ENCODE measurements at regions not wholly inside any gene's neighbourhood (a gene's known extent, or its start where the extent isn't known, plus 50 kb on each side); places are given as distances from the start of the nearest gene placed in this dataset.

DNA sequence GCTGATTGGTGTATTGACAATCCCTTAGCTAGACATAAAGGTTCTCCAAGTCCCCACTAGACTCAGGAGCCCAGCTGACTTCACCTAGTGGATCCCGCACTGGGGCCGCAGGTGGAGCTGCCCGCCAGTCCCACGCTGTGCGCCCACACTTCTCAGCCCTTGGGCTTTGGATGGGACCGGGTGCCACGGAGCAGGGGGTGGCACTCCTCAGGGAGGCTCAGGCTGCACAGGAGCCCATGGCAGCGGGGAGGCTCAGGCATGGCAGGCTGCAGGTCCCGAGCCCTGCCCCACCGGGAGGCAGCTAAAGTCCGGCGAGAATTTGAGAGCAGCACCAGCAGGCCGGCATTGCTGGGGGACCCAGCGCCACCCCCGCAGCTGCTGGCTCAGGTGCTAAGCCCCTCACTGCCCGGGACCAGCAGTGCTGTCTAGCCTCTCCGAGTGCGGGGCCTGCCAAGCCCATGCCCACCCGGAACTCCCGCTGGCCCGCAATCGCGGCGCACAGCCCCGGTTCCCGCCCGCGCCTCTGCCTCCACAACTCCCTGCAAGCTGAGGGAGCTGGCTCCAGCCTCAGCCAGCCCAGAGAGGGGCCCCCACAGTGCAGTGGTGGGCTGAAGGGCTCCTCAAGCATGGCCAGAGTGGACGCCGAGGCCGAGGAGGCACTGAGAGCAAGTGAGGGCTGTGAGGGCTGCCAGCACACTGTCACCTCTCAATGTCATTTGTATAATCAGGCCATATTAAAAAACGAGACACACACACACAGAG, 437.2 kb downstream of the CSNK1G3 start:
- intact Hi-C loops (cut with DNase I; ENCODE audit: low total_unique reads) = no loop called here
- no peak for ATAC-seq
- H3K4me1 ChIP-seq = no peaks in the 10 kb centered on the region
- TF ChIP-seq POLR2A (IDR thresholded peaks at IDR 0.05) = no peak
- TF ChIP-seq, protein P1, sequence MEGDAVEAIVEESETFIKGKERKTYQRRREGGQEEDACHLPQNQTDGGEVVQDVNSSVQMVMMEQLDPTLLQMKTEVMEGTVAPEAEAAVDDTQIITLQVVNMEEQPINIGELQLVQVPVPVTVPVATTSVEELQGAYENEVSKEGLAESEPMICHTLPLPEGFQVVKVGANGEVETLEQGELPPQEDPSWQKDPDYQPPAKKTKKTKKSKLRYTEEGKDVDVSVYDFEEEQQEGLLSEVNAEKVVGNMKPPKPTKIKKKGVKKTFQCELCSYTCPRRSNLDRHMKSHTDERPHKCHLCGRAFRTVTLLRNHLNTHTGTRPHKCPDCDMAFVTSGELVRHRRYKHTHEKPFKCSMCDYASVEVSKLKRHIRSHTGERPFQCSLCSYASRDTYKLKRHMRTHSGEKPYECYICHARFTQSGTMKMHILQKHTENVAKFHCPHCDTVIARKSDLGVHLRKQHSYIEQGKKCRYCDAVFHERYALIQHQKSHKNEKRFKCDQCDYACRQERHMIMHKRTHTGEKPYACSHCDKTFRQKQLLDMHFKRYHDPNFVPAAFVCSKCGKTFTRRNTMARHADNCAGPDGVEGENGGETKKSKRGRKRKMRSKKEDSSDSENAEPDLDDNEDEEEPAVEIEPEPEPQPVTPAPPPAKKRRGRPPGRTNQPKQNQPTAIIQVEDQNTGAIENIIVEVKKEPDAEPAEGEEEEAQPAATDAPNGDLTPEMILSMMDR (IDR thresholded peaks at IDR 0.05 in 4 of 5, conservative IDR thresholded peaks at IDR 0.05 in 1 of 5) = no peak
- H3K27ac ChIP-seq = no peak overlapping the region
- DNase-seq = no peak
- no peak overlapping the region for H3K4me3 ChIP-seq
- no peaks in the 10 kb centered on the region for H3K36me3 ChIP-seq
- in situ Hi-C loops (cut with MboI; ENCODE audit: low sequenced_read_pairs in 4 of 4) = no loop called here
- H3K27me3 ChIP-seq = no peaks in the 10 kb centered on the region
- H3K9me3 ChIP-seq = no peaks in the 10 kb centered on the region

DNA sequence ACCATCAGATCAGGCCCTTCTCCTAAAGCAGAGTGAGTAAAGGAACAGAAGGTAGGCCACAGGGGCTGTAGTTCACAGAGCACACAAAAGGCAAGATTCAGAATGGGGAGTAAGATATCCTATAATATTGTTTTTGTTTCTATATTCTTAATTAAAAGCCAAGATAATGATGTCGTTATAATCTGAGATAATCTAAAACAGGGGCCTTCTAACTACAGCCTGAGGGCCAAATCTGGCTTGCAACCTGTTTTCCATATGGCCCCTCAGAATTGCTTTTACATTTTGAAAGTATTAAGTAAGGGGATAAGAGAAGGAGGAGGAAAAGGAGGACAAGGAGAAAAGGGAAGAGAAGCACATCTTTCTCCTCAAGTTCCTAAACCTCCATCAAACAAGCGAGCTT, 435.8 kb downstream of the CSNK1G3 start:
- no peak for ATAC-seq
- in situ Hi-C loops (cut with MboI; ENCODE audit: low sequenced_read_pairs in 4 of 4) (no loop called here), intact Hi-C loops (cut with DNase I; ENCODE audit: low total_unique reads) (no loop called here)
- Histone ChIP-seq H3K36me3 (no peaks in the 10 kb centered on the region), H3K4me3 (no peak overlapping the region), H3K4me1 (no peaks in the 10 kb centered on the region), H3K27ac (no peak overlapping the region), H3K27me3 (no peaks in the 10 kb centered on the region), H3K9me3 (no peaks in the 10 kb centered on the region)
- no peak for DNase-seq
- TF ChIP-seq, protein P1 (IDR thresholded peaks at IDR 0.05 in 4 of 5, conservative IDR thresholded peaks at IDR 0.05 in 1 of 5) = no peak
- no peak for TF ChIP-seq POLR2A (IDR thresholded peaks at IDR 0.05)

DNA sequence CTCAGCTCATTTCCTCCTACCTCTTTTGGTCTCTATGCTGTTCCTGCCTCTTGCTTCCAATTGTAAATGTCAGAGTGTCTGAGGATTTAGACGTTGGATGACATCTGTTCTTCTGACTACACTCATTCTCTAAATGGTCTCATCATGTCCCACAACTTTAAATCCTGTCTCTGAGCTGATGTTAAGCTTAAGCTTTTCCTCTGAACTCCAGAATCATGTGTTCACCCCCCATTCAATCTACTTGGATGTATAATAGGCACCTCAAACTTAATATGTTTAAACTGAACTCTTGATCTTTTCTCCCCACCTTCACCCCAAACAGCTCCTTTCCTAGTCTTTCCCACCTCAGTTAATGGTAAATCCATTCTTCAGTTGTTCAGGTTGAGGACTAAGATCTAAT, 433.6 kb downstream of the CSNK1G3 start:
- in situ Hi-C loops (cut with MboI; ENCODE audit: low sequenced_read_pairs in 4 of 4) (no loop called here), intact Hi-C loops (cut with DNase I; ENCODE audit: low total_unique reads) (no loop called here)
- H3K27ac ChIP-seq = no peak overlapping the region
- H3K4me3 ChIP-seq = no peak overlapping the region
- ATAC-seq (no peak), DNase-seq (no peak)
- no peaks in the 10 kb centered on the region for H3K4me1 ChIP-seq
- TF ChIP-seq, protein P1 (IDR thresholded peaks at IDR 0.05 in 4 of 5, conservative IDR thresholded peaks at IDR 0.05 in 1 of 5) = no peak
- no peak for TF ChIP-seq POLR2A (IDR thresholded peaks at IDR 0.05)
- H3K9me3 ChIP-seq = no peaks in the 10 kb centered on the region
- no peaks in the 10 kb centered on the region for H3K27me3 ChIP-seq
- H3K36me3 ChIP-seq = no peaks in the 10 kb centered on the region

DNA sequence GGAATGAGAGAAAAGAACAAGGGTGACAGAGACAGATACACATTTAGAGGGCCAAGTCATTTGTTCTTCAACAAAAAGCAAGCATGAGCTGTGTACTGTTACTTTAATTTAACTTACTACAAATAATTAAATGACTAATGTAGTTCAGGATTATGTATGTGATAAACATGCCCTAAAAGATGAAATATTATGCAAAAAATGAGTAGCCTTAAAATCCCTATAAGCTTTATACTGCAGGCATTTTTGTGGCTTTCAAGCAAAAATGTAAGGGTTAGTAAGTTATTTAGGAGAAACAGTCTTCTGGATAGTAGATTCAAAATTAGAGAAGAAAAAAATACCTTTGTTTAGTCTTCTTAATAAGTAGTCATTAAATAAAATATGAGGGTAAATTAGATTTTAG, 431.2 kb downstream of the CSNK1G3 start:
- ATAC-seq (no peak), DNase-seq (no peak)
- Histone ChIP-seq H3K4me3 (no peak overlapping the region), H3K36me3 (no peaks in the 10 kb centered on the region), H3K27me3 (no peaks in the 10 kb centered on the region), H3K27ac (no peak overlapping the region), H3K9me3 (no peaks in the 10 kb centered on the region), H3K4me1 (no peaks in the 10 kb centered on the region)
- in situ Hi-C loops (cut with MboI; ENCODE audit: low sequenced_read_pairs in 4 of 4) (no loop called here), intact Hi-C loops (cut with DNase I; ENCODE audit: low total_unique reads) (no loop called here)
- TF ChIP-seq, protein P1 (IDR thresholded peaks at IDR 0.05 in 4 of 5, conservative IDR thresholded peaks at IDR 0.05 in 1 of 5) = no peak
- no peak for TF ChIP-seq POLR2A (IDR thresholded peaks at IDR 0.05)

DNA sequence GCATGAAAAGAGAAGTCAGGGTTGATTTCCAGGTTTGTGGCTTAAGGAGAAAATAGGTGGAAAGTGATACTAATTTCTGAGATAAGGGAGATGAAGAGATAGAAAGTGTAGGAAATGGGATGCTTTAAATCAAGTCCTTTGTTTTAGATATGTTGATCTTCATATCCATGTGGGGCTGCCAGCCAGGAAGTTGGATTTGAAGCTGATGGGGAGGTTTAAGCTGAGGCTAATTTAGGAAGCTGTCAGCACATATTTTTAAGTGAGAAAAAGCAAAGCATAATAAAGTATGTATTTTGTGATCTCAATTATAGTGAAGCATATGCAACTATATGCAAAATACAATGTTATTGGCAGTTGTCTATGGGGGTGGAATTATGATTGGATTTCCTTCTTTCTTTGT, 428.4 kb downstream of the CSNK1G3 start:
- no peaks in the 10 kb centered on the region for H3K4me1 ChIP-seq
- H3K4me3 ChIP-seq = no peak overlapping the region
- DNase-seq (no peak), ATAC-seq (no peak)
- H3K9me3 ChIP-seq = no peaks in the 10 kb centered on the region
- intact Hi-C loops (cut with DNase I; ENCODE audit: low total_unique reads) (no loop called here), in situ Hi-C loops (cut with MboI; ENCODE audit: low sequenced_read_pairs in 4 of 4) (no loop called here)
- H3K27ac ChIP-seq = no peak overlapping the region
- TF ChIP-seq, protein P1 (IDR thresholded peaks at IDR 0.05 in 4 of 5, conservative IDR thresholded peaks at IDR 0.05 in 1 of 5) = no peak
- TF ChIP-seq POLR2A (IDR thresholded peaks at IDR 0.05) = no peak
- H3K27me3 ChIP-seq = no peaks in the 10 kb centered on the region
- H3K36me3 ChIP-seq = no peaks in the 10 kb centered on the region

All from gastrocnemius medialis (tissue), 4 donors.